Glomerular visceral epithelial cell (primary cell): ENCODE measurements at regions not wholly inside any gene's neighbourhood (a gene's known extent, or its start where the extent isn't known, plus 50 kb on each side); places are given as distances from the start of the nearest gene placed in this dataset.

ENCODE experiments used
- DNase-seq: peaks from one replicate; pipeline ENCODE4 v3.0.0-alpha.2; 2016; ENCODE audit errors: extremely low spot score

GRCh38 chr18:55780586-55781071, 192.6 kb upstream of the TCF4 start:
- no peak for DNase-seq

DNA sequence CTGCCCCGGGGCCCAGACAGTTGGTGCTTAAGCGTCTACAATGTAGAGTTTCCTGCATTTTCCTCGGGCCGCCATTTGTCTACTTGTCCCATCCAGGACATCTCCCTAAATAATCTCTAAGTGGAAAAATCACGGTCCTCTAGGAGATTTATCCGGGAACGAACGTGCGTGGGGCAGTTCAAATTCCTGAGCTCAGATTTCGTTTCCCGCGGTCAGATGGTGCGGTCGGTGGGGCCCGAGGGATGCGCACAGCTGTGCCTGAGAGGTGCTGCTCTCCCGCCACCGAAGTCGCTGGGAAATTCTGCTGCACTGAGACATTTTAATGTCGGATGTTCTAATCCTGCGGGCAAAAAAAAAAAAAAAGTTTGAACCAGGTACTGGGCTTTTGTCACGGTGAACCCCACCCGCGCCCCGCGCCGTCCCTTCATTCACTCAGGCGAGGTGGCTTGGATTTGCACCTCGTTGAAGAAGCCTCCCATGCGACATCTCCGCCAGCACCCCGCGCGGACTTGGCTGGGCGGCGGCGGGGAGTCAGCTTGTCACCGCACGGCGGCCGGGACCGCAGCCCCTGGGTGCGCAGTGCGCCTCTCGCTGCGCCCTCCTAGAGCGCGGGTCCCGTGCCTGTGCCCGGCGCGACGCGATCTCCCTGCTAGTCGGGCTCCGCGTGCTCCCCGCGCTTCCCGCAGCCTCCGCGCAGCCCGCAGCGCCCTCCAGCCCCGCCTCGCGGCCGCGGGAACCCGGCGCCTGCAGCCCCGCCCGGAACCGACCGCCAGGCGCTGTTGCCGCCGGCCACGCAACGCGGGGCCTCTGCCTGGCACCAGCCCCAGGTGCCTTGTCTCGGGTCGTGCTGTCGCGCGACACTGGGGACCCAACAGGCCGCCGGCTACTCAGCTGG, 191.9 kb upstream of the TCF4 start:
- peak; percentile 29 for DNase-seq

DNA sequence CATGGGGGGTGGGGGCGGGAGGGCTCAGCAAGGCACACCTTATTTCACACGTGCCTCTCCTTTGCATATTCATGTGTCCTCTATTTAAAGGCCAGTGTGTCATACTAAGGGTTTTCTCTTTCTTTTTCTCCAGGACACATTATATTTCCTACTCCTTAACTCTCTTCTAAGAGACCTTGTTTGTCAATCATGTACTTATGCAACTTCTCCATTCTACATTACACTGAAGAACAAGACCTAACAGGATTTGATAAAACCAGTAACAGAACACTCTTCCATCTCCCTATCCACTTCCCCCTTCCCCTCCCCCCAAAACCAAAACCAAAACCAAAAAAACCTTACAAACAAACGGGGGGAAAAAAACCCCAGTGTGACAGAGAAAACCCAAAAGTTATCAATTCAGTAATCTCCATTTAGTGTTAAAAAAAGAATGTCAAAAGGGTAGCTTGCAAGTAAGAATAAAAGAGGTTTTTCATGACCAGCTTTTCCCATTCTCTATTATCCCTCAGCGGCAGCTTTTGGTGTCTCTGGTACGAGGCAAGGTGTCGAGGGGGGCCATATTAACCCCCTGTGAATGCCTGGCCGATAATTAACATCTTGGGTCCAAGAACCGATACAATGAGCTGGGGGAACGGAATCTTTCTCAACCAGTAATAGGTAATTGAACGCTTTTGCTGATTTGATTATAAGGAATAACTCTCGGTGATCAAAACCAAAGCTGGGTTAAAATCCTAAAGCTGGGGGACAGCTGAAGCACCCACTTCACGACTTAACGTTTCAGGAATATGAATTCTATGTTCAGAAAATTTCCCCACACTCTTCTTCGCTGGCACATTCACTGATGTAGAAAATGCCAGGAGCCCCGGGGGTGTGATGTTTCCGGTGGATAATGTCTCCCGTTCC, 191.0 kb upstream of the TCF4 start:
- DNase-seq: no peak

- no peak for DNase-seq
Measured at GRCh38 chr18:55777666-55778304, 189.8 kb upstream of the TCF4 start.

- no peak for DNase-seq
Measured at GRCh38 chr18:55775972-55776371, 188.0 kb upstream of the TCF4 start.

DNA sequence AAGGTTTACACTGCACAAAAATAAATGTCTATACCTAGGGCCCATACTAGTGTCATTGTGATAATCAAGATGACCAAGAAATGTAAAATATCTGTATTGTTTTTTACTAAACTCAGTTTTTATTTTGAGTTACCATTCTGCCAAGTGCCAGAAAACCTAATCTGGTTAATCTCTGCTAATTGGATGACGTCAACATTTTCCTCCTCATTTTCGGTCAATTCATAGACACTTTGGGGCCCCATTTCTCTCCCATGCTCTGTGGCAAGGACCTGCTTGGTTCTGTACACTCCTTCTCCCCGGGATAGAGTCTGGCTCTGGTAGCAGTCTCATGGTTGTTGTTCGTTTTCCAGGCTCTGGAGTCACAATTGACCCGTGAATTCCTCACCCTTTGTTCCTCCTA, 186.5 kb upstream of the TCF4 start:
- DNase-seq: no peak

DNA sequence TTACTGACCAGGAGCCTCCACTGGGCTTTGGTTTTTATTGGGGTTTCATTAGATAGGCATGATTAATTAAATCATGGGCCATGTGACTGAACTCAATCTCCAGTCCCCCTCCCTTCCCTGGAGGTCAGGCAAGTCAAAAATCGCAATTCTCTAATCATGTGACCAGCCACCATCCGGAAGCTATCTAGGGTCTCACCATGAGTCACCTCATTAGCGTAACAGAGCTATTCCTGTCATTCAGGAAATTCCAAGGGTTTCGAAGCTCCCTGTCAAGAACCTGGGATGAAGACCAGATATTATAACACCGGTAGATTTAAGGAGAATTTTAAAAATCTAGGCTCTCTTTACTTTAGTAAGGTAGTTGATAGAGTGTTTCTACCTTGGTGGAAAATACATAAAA, 180.3 kb upstream of the TCF4 start:
- peak; percentile 29 for DNase-seq

- no peak for DNase-seq
Measured at GRCh38 chr18:55764386-55764785, 176.4 kb upstream of the TCF4 start.

GRCh38 chr18:55763805-55764204, 175.8 kb upstream of the TCF4 start:
- peak; percentile 17 for DNase-seq

GRCh38 chr18:55763298-55763697, 175.3 kb upstream of the TCF4 start:
- DNase-seq: peak; percentile 88

DNA sequence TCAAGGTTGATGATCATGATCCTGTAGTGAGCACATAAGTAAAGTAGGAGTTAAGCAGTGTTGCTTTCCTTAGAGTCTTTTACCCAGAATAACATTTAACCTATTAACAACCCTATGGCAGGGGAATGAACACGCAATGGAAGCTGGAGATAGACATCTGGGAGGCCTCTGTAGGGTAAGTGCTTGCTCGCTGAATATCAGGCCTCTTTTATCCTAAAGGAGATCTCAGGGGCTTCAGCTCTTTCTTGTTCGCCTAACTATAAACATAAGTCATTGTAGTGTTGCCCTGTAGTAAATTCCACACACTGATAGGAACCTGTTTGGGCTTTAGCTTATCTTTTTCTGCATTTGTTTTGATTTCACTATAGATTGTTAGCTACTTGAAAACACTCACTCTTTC, 174.4 kb upstream of the TCF4 start:
- DNase-seq: no peak

DNA sequence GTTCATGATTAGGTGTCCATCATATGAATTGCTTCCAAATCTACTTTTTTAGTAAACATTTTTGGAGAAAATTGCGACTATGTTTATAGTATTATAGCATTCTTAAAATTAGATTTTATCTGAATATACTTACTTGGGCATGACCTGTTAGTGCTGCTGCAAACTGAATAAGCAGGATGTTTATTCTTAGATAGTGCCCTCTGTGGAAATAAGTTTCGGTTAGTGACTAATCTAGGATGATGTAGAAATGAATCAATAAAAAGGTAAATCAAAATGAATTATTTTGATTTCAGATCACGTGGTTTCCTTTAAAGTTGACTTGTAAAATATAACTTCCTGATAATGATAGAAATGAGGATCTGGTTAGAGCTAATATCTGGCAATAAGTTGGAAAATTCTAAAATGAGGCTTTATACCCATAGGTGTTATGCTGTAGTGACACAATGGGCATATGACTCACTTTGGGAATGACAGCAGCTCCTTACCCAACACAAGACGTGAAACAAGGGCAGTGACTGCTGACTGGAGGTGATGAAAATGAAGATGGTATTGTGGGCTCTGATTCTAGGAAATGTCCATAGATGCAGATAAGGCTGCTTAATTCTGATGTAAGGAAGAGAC, 165.8 kb upstream of the TCF4 start:
- no peak for DNase-seq

DNA sequence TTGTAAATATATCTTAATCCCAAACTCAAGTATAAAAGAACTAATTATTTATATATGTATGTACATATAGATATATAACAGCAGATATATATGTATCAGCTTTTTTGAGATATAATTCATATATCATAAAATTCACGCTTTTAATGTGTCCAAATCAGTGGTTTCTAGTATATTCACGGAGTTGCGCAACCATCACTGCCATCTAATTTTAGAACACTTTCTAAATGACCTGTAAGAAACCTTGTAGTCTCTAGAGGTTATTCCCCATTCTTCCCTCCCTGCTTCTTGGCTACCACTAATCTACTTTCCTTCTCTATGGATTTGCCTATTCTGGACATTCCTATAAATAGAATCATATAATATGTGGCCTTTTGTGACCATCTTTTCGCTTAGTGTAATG, 163.5 kb upstream of the TCF4 start:
- no peak for DNase-seq

DNA sequence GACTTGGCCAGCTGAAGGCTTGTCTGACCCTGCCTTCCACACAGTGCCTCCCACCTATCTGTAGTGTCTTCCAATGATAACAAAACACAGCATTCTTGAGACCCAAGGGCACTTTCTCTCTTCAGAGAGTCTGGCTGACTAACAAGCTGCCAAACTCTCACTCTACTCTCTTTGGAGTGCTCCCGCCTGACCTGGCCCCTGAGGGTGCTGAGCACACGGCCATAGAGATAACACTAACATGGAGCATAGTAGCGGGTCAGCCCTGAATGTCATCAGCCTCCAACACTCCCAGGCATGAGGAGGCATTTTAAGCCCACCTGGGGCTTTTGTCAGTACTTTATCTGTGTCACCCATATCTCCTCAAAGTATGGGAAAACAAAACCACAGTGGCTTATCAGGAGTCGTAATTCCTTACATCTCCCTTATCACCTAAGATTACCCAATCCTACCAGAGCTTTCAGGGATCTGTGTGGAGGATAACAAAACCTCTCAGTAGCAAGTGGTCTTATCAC, 160.3 kb upstream of the TCF4 start:
- no peak for DNase-seq

GRCh38 chr18:55744206-55744605, 156.2 kb upstream of the TCF4 start:
- no peak for DNase-seq

- no peak for DNase-seq
Measured at GRCh38 chr18:55743736-55744135, 155.7 kb upstream of the TCF4 start.

DNA sequence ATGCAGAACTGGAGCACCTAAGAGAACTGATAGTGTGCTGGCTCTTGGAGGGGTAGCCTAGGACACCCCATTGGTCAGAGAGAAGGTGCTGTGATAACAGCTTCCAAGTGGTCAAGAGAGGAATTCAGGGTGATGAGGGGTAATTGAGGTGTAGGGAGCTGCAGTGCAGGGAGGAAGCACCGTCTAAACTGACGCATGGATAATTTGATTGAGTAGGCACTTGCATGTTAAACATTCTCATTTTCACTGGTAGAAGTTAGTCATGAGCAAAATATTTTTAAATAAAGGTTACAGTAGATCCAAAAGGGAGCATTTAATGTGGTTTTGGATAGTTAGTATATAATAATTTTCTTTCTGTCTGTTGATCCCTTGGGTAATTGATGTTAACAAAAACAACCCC, 155.1 kb upstream of the TCF4 start:
- no peak for DNase-seq

DNA sequence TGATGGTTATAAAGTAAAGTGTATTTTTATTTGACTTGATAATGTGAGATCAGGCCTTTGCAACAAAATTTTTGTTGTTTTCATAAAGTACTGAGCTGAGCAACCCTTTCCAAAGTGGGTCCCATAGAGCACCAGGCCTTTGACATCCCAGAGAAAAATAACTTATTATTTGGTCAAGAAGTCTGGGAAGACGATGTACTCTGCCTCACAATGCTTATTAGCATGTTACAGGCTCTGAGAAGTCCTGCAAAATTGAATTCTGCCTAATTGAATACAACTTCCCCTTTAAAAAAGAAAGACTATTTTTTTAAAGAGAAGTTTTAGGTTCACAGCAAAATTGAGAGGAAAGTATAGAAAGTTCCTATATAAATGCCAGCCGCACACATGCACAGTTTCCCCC, 151.5 kb upstream of the TCF4 start:
- no peak for DNase-seq

DNA sequence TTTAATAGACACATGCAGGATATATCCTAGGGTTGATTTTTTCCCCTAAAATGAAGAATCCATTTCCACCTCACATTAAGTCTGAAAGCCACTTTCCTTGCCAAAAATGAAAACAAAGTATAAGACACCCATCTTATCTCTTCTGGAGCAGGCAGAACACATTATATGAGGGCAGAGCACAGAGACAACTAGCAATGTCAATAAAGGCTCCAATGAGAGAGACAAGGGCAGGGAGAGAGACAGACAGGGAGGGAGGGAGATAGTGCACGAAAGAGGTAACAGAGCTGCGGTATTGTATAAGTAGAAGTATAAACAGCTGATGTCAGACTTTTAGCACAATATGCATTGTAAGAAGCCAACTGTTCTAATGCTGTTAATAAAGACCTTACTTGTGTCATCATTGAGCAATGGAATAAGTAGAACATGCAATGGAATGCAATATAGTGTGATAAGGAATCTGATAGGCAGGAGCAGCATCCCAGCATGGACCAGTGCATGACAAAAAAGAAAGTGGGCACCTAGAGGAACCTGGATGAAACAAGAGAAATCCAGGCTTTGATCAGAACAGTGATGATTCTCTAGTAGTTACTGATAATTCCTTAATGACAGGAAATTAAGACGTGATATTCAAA, 150.6 kb upstream of the TCF4 start:
- DNase-seq: no peak

- no peak for DNase-seq
Measured at GRCh38 chr18:55737781-55738468, 149.9 kb upstream of the TCF4 start.
